ENCODE measurements at regions not wholly inside any gene's neighbourhood (a gene's known extent, or its start where the extent isn't known, plus 50 kb on each side); places are given as distances from the start of the nearest gene placed in this dataset.

DNA sequence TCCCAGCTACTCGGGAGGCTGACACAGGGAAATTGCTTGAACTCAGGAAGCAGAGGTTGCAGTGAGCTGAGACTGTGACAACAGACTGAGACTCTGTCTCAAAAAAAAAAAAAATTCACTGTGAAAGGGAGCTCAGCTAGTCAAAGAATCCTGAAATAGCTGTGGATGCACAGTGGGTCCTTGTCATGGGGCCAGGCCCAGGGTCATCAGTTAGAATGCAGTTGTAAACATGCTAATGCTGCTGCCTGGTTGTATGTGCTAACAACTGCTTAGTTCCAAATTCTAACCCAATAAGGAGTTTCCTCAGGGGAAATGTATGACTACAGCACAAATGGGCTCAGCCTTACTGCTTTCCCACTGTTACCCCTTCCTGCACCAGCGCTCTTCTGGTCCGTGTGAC is 84.0 kb downstream of the PALM2AKAP2 start:
- Histone ChIP-seq H3K9ac (ENCODE audit: low read depth, low read length) (no peak overlapping the region), H3K36me3 (ENCODE audit: insufficient read depth, low read length) (no peaks in the 10 kb centered on the region), H3K4me1 (ENCODE audit: insufficient read depth, low read length) (peaks cover 8% of the 10 kb centered on the region; the same call in 1 of the 2 replicates), H3K9me3 (ENCODE audit: control insufficient read depth, insufficient read depth, low read length) (no peaks in the 10 kb centered on the region)

- Histone ChIP-seq H3K4me1 (ENCODE audit: insufficient read depth, low read length) (peaks cover 8% of the 10 kb centered on the region; the same call in 1 of the 2 replicates), H3K9me3 (ENCODE audit: control insufficient read depth, insufficient read depth, low read length) (no peaks in the 10 kb centered on the region), H3K9ac (ENCODE audit: low read depth, low read length) (no peak overlapping the region), H3K36me3 (ENCODE audit: insufficient read depth, low read length) (no peaks in the 10 kb centered on the region)
These were observed 85.5 kb downstream of the PALM2AKAP2 start for GRCh38 chr9:109865521-109865920.

- H3K9me3 ChIP-seq (ENCODE audit: control insufficient read depth, insufficient read depth, low read length): no peaks in the 10 kb centered on the region
These were observed 88.2 kb downstream of the PALM2AKAP2 start for GRCh38 chr9:109868207-109868606.

GRCh38 chr9:109868722-109869121 is 88.7 kb downstream of the PALM2AKAP2 start:
- H3K9ac ChIP-seq (ENCODE audit: low read depth, low read length): no peak overlapping the region
- peaks cover 8% of the 10 kb centered on the region; the same call in 1 of the 2 replicates for H3K4me1 ChIP-seq (ENCODE audit: insufficient read depth, low read length)
- H3K9me3 ChIP-seq (ENCODE audit: control insufficient read depth, insufficient read depth, low read length): no peaks in the 10 kb centered on the region
- H3K36me3 ChIP-seq (ENCODE audit: insufficient read depth, low read length): no peaks in the 10 kb centered on the region

More at GRCh38 chr9:109868207-109868606, 88.2 kb downstream of the PALM2AKAP2 start:
- Histone ChIP-seq H3K9ac (ENCODE audit: low read depth, low read length) (no peak overlapping the region), H3K36me3 (ENCODE audit: insufficient read depth, low read length) (no peaks in the 10 kb centered on the region), H3K4me1 (ENCODE audit: insufficient read depth, low read length) (peaks cover 8% of the 10 kb centered on the region; the same call in 1 of the 2 replicates)

GRCh38 chr9:109870365-109870764 is 90.4 kb downstream of the PALM2AKAP2 start:
- Histone ChIP-seq H3K9ac (ENCODE audit: low read depth, low read length) (no peak overlapping the region), H3K9me3 (ENCODE audit: control insufficient read depth, insufficient read depth, low read length) (no peaks in the 10 kb centered on the region), H3K4me1 (ENCODE audit: insufficient read depth, low read length) (peaks cover 10% of the 10 kb centered on the region; the same call in 1 of the 2 replicates), H3K36me3 (ENCODE audit: insufficient read depth, low read length) (no peaks in the 10 kb centered on the region)

- no peak overlapping the region for H3K9ac ChIP-seq (ENCODE audit: low read depth, low read length)
- H3K4me1 ChIP-seq (ENCODE audit: insufficient read depth, low read length): peaks cover 12% of the 10 kb centered on the region; the same call in 1 of the 2 replicates
- no peaks in the 10 kb centered on the region for H3K36me3 ChIP-seq (ENCODE audit: insufficient read depth, low read length)
- no peaks in the 10 kb centered on the region for H3K9me3 ChIP-seq (ENCODE audit: control insufficient read depth, insufficient read depth, low read length)
These were observed 92.9 kb downstream of the PALM2AKAP2 start for GRCh38 chr9:109872901-109873300.

DNA sequence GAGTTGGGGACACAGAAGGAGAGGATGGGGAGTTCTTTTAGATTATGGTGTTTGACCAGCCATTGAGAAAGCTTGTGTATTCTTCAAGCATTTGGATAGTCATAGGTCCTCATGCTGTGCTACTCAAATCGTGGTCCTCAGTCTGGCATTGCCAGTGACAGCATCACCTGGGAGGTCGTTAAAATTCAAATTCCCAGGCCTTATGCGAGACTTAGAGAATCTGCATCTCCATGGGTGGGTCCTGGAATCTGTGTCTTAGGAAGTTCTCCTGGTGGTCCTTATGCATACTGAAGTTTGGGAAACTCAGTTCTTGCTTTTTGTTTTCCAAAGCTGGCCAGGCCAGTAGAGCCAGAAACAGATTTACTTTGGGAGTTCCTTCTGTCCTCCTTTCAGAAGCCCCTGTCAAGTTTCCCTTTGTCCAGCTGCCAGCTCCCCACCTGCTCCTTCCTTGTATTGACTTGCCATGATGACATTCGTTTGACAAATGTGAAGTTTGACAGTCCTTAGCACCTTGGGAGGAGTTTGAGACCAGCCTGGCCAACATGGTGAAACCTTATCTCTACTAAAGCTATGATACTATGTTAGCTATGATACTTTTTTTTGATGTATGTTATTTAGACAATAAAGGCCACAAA is 95.6 kb downstream of the PALM2AKAP2 start:
- Histone ChIP-seq H3K4me1 (ENCODE audit: insufficient read depth, low read length) (peaks cover 6% of the 10 kb centered on the region; the same call in 1 of the 2 replicates), H3K36me3 (ENCODE audit: insufficient read depth, low read length) (no peaks in the 10 kb centered on the region), H3K9me3 (ENCODE audit: control insufficient read depth, insufficient read depth, low read length) (no peaks in the 10 kb centered on the region), H3K9ac (ENCODE audit: low read depth, low read length) (no peak overlapping the region)

GRCh38 chr9:109880276-109881169 is 100.5 kb downstream of the PALM2AKAP2 start:
- no peaks in the 10 kb centered on the region for H3K9me3 ChIP-seq (ENCODE audit: control insufficient read depth, insufficient read depth, low read length)
- H3K36me3 ChIP-seq (ENCODE audit: insufficient read depth, low read length): no peaks in the 10 kb centered on the region
- H3K4me1 ChIP-seq (ENCODE audit: insufficient read depth, low read length): peaks cover 3% of the 10 kb centered on the region; the same call in 1 of the 2 replicates
- H3K9ac ChIP-seq (ENCODE audit: low read depth, low read length): no peak overlapping the region

GRCh38 chr9:109883623-109884022 is 103.6 kb downstream of the PALM2AKAP2 start:
- Histone ChIP-seq H3K36me3 (ENCODE audit: insufficient read depth, low read length) (no peaks in the 10 kb centered on the region), H3K9me3 (ENCODE audit: control insufficient read depth, insufficient read depth, low read length) (no peaks in the 10 kb centered on the region)

GRCh38 chr9:109886041-109886440 is 106.0 kb downstream of the PALM2AKAP2 start:
- Histone ChIP-seq H3K9me3 (ENCODE audit: control insufficient read depth, insufficient read depth, low read length) (no peaks in the 10 kb centered on the region), H3K4me1 (ENCODE audit: insufficient read depth, low read length) (peaks cover 11% of the 10 kb centered on the region), H3K36me3 (ENCODE audit: insufficient read depth, low read length) (no peaks in the 10 kb centered on the region), H3K9ac (ENCODE audit: low read depth, low read length) (no peak overlapping the region)

More at GRCh38 chr9:109883623-109884022, 103.6 kb downstream of the PALM2AKAP2 start:
- Histone ChIP-seq H3K4me1 (ENCODE audit: insufficient read depth, low read length) (peaks cover 11% of the 10 kb centered on the region), H3K9ac (ENCODE audit: low read depth, low read length) (no peak overlapping the region)

DNA sequence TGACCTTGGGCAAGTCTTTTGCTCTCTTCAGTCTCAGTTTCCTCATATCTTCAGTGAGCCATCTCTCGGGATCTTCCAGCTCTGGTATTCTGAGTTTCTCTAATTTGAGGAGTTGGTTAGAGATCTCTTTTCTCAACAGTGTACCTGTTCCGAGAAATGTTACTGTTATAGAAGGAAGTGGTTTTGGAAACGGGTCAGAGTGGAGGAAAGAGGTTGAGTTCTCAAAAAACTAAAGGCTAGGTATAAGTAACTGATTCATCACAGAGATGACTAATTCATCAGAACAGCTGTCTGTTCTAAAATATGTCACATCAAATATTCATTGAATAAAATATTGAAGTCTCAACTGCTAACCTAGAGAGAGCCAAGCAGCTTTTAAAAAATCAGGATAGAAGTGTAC is 106.6 kb downstream of the PALM2AKAP2 start:
- Histone ChIP-seq H3K4me1 (ENCODE audit: insufficient read depth, low read length) (peaks cover 11% of the 10 kb centered on the region), H3K9me3 (ENCODE audit: control insufficient read depth, insufficient read depth, low read length) (no peaks in the 10 kb centered on the region), H3K9ac (ENCODE audit: low read depth, low read length) (no peak overlapping the region), H3K36me3 (ENCODE audit: insufficient read depth, low read length) (no peaks in the 10 kb centered on the region)

DNA sequence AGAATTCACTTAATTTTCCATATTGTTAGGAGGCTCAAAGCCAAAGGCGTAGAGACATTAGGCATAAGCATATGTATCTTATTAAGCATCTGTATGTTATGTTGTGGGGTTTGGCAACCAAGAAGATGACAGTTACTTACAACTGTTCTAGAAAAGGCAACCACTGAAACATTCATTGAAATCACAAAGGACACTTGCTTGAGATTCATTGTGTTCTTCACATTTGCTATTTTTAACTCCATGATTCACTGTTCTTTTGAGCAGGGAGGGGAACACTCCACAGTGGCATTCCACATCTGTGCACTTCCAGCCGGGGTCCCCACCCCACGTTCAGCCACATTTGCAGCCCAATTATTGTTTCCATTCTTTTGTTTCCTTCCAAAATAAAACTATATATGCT is 107.1 kb downstream of the PALM2AKAP2 start:
- Histone ChIP-seq H3K4me1 (ENCODE audit: insufficient read depth, low read length) (peaks cover 11% of the 10 kb centered on the region), H3K36me3 (ENCODE audit: insufficient read depth, low read length) (no peaks in the 10 kb centered on the region), H3K9ac (ENCODE audit: low read depth, low read length) (no peak overlapping the region), H3K9me3 (ENCODE audit: control insufficient read depth, insufficient read depth, low read length) (no peaks in the 10 kb centered on the region)

- Histone ChIP-seq H3K9me3 (ENCODE audit: control insufficient read depth, insufficient read depth, low read length) (no peaks in the 10 kb centered on the region), H3K4me1 (ENCODE audit: insufficient read depth, low read length) (peaks cover 11% of the 10 kb centered on the region), H3K36me3 (ENCODE audit: insufficient read depth, low read length) (no peaks in the 10 kb centered on the region), H3K9ac (ENCODE audit: low read depth, low read length) (no peak overlapping the region)
These were observed 108.7 kb downstream of the PALM2AKAP2 start for GRCh38 chr9:109888695-109889094.

- Histone ChIP-seq H3K36me3 (ENCODE audit: insufficient read depth, low read length) (no peaks in the 10 kb centered on the region), H3K4me1 (ENCODE audit: insufficient read depth, low read length) (peaks cover 11% of the 10 kb centered on the region), H3K9ac (ENCODE audit: low read depth, low read length) (no peak overlapping the region), H3K9me3 (ENCODE audit: control insufficient read depth, insufficient read depth, low read length) (no peaks in the 10 kb centered on the region)
These were observed 109.5 kb downstream of the PALM2AKAP2 start for GRCh38 chr9:109889456-109889855.

DNA sequence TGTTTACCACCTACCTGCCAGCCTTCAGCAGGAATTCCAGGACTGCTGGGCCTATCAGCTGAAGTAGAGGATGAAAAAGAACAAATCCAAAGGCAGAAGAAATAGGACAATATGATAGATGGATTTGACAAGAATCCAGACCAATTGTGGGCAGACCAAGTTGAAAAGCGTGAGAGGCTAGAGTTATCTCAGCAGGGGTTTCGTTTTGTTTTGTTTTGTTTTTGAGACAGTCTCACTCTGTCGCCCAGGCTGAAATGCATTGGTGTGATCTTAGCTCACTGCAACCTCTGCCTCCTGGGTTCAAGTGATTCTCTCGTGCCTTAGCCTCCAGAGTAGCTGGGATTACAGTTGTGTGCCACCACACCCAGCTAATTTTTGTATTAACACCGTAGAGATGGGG is 113.2 kb downstream of the PALM2AKAP2 start:
- Histone ChIP-seq H3K36me3 (ENCODE audit: insufficient read depth, low read length) (no peaks in the 10 kb centered on the region), H3K4me1 (ENCODE audit: insufficient read depth, low read length) (no peaks in the 10 kb centered on the region), H3K9me3 (ENCODE audit: control insufficient read depth, insufficient read depth, low read length) (no peaks in the 10 kb centered on the region), H3K9ac (ENCODE audit: low read depth, low read length) (no peak overlapping the region)
